ENCODE measurements at regions not wholly inside any gene's neighbourhood (a gene's known extent, or its start where the extent isn't known, plus 50 kb on each side); places are given as distances from the start of the nearest gene placed in this dataset.

GRCh38 chr2:16773080-16773713, 107.6 kb upstream of the CYRIA start:
- peak; percentile 87 for TF ChIP-seq CTCF (IDR thresholded peaks at IDR 0.05; ENCODE audit: control insufficient read depth, extremely low read depth, insufficient read depth)
- peak; percentile 37 for DNase-seq (ENCODE audit: low read depth)
- H3K4me3 ChIP-seq (ENCODE audit: low read depth, low read length), result no peak overlapping the region

- DNase-seq (ENCODE audit: low read depth), result no peak
- no peak for TF ChIP-seq CTCF (IDR thresholded peaks at IDR 0.05; ENCODE audit: control insufficient read depth, extremely low read depth, insufficient read depth)
- H3K4me3 ChIP-seq (ENCODE audit: low read depth, low read length), result no peak overlapping the region
Measured at GRCh38 chr2:16767789-16768476, 102.3 kb upstream of the CYRIA start.

GRCh38 chr2:16765356-16765755, 99.7 kb upstream of the CYRIA start:
- TF ChIP-seq CTCF (IDR thresholded peaks at IDR 0.05; ENCODE audit: control insufficient read depth, extremely low read depth, insufficient read depth), result no peak
- no peak overlapping the region for H3K4me3 ChIP-seq (ENCODE audit: low read depth, low read length)
- no peak for DNase-seq (ENCODE audit: low read depth)

GRCh38 chr2:16764487-16764886, 98.9 kb upstream of the CYRIA start:
- DNase-seq (ENCODE audit: low read depth), result no peak
- no peak for TF ChIP-seq CTCF (IDR thresholded peaks at IDR 0.05; ENCODE audit: control insufficient read depth, extremely low read depth, insufficient read depth)
- no peak overlapping the region for H3K4me3 ChIP-seq (ENCODE audit: low read depth, low read length)

- no peak overlapping the region for H3K4me3 ChIP-seq (ENCODE audit: low read depth, low read length)
- TF ChIP-seq CTCF (IDR thresholded peaks at IDR 0.05; ENCODE audit: control insufficient read depth, extremely low read depth, insufficient read depth), result no peak
- DNase-seq (ENCODE audit: low read depth), result no peak
Measured at GRCh38 chr2:16763493-16763899, 97.9 kb upstream of the CYRIA start.

GRCh38 chr2:16763056-16763455, 97.4 kb upstream of the CYRIA start:
- H3K4me3 ChIP-seq (ENCODE audit: low read depth, low read length), result no peak overlapping the region
- DNase-seq (ENCODE audit: low read depth), result no peak
- TF ChIP-seq CTCF (IDR thresholded peaks at IDR 0.05; ENCODE audit: control insufficient read depth, extremely low read depth, insufficient read depth), result no peak

- DNase-seq (ENCODE audit: low read depth), result no peak
- no peak overlapping the region for H3K4me3 ChIP-seq (ENCODE audit: low read depth, low read length)
- TF ChIP-seq CTCF (IDR thresholded peaks at IDR 0.05; ENCODE audit: control insufficient read depth, extremely low read depth, insufficient read depth), result no peak
Measured at GRCh38 chr2:16760426-16760825, 94.8 kb upstream of the CYRIA start.

Measured in LNCaP clone FGC (cell line).